Kidney epithelial cell (primary cell): ENCODE measurements at regions not wholly inside any gene's neighbourhood (a gene's known extent, or its start where the extent isn't known, plus 50 kb on each side); places are given as distances from the start of the nearest gene placed in this dataset.

Experiments used
- DNase-seq: peaks from one replicate; pipeline ENCODE4 v3.0.0-alpha.2; 2010; ENCODE audit warnings: low read depth
- H3K27me3 ChIP-seq: 2 replicates; pipeline ENCODE4 v1.6.0; 2011; ENCODE audit warnings: low read length; ENCODE audit not compliant: control insufficient read depth, insufficient read depth
- H3K36me3 ChIP-seq: 2 replicates; pipeline ENCODE4 v1.5.1; 2011; ENCODE audit warnings: low read length; ENCODE audit not compliant: control insufficient read depth, insufficient read depth
- H3K4me3 ChIP-seq: 2 replicates; pipeline ENCODE4 v1.5.1; 2011; ENCODE audit warnings: low read depth, mild to moderate bottlenecking, control low read depth, low read length
- CTCF ChIP-seq: IDR thresholded peaks from 2 replicates; pipeline ENCODE4 v1.5.1; 2011; ENCODE audit warnings: mild to moderate bottlenecking, moderate library complexity, low read length, control low read depth, inconsistent platforms; ENCODE audit not compliant: insufficient read depth, poor library complexity, severe bottlenecking

- H3K4me3 ChIP-seq = no peak overlapping the region
- no peaks in the 10 kb centered on the region for H3K27me3 ChIP-seq
- no peaks in the 10 kb centered on the region for H3K36me3 ChIP-seq
- no peak for TF ChIP-seq CTCF
- DNase-seq = no peak
Measured at GRCh38 chr13:51525567-51526167, 58.6 kb upstream of the WDFY2 start.

GRCh38 chr13:51526202-51526601, 58.1 kb upstream of the WDFY2 start:
- Histone ChIP-seq H3K27me3 (no peaks in the 10 kb centered on the region), H3K4me3 (no peak overlapping the region), H3K36me3 (no peaks in the 10 kb centered on the region)
- DNase-seq = no peak
- TF ChIP-seq CTCF = no peak

- Histone ChIP-seq H3K27me3 (no peaks in the 10 kb centered on the region), H3K36me3 (no peaks in the 10 kb centered on the region), H3K4me3 (no peak overlapping the region)
- DNase-seq = no peak
- no peak for TF ChIP-seq CTCF
Measured at GRCh38 chr13:51532736-51533197, 51.5 kb upstream of the WDFY2 start.

GRCh38 chr13:51534041-51534817, 50.0 kb upstream of the WDFY2 start:
- H3K27me3 ChIP-seq = no peaks in the 10 kb centered on the region
- no peak overlapping the region for H3K4me3 ChIP-seq
- H3K36me3 ChIP-seq = no peaks in the 10 kb centered on the region
- no peak for TF ChIP-seq CTCF
- no peak for DNase-seq
